Dermis microvascular lymphatic vessel endothelial cell (primary cell): ENCODE measurements at regions not wholly inside any gene's neighbourhood (a gene's known extent, or its start where the extent isn't known, plus 50 kb on each side); places are given as distances from the start of the nearest gene placed in this dataset.

Experiments used
- DNase-seq, 2 donors: peaks; one replicate each; pipeline versions ENCODE4 v3.0.0 to v3.0.0-alpha.2; 2010; ENCODE audit warnings: low read depth in 2 of 2

GRCh38 chr4:144202081-144202480, 61.6 kb upstream of the GYPA start:
- DNase-seq: no peak

DNA sequence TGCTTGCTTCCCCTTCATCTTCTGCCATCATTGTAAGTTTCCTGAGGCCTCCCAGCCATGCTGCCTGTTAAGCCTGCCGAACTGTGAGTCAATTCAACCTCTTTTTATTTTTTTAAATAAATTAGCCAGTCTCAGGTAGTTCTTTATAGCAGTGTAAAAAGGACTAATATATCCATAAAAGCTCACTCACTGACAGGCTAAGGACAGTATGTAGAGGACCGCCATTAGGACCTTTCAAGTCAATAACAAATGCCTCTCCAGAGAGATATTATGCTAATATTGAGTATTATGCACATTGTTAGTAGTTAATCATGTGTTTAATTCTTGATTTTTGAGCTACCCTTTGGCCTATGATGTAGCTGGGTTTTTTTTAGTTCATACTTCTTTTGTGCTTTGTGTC, 62.6 kb upstream of the GYPA start:
- DNase-seq: no peak

GRCh38 chr4:144204431-144204830, 63.9 kb upstream of the GYPA start:
- DNase-seq: no peak

DNA sequence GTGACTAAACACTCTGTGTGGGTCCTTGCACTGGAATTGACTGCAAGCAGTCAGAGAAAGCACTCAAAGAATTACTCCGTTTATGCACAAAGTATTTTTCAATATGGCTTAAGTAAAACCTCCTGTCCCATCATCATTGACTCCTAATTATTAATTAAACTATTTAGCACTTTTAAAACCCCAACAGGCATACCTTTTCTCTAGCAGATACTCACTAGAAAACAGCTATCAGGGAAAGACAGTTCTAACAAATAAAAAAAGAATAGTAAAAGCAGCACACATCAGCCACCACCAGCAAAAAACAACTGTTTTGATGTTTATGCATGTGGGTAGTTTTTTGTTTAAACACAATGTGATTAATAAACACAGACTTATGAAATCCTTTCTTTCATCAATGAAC, 66.2 kb upstream of the GYPA start:
- DNase-seq: no peak

DNA sequence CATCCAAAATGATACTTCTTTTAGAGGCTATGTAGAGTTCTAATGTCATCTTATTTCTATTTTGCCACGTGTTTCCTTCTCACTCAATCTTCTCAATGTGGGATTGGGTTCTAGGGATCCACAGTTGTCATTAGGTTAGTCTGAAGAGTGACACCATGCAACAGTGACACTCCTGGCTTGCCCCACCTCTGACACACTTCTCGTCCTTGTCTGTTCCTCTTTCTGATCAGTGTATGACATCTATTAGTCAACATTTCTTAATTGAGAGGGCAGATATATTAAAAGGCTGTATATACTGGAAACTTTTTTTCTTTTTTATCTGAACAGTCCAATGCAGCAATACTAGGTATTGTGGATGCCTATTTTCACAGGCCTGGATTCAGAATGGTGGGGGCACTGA, 67.6 kb upstream of the GYPA start:
- DNase-seq: no peak

DNA sequence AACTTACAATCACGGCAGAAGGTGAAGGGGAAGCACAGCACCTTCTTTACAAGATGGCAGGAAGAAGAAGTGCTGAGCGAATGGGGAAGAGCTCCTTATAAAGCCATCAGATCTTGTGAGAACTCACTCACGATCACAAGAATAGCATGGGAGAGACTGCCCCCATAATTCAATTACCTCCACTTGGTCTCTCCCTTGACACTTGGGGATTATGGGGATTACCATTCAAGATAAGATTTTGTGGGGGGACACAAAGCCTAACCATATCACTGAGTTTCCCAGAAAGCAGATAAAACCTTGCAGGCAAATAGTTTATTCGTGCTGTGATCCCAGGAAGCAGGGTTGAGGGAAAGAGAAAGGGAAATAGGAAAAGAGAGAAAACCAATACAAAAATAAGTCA, 69.0 kb upstream of the GYPA start:
- no peak for DNase-seq

DNA sequence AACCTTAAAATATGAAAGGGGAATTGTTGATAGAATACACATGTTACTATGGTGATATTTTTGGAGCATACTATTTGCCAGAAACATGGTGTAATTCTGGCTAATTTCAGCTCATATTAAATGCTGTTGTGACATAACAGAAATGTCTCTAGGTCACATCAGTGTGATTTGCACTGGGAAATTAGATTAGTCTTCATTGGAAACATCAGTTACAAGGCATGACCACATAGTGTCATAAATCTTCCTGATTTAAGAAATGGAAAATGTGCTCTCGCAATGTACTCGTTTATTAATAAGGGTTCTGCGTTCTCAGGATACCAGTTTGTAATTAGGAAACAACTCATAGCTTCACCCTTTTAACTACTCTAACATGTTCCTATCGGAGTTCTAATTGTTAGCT, 72.9 kb upstream of the GYPA start:
- no peak for DNase-seq

DNA sequence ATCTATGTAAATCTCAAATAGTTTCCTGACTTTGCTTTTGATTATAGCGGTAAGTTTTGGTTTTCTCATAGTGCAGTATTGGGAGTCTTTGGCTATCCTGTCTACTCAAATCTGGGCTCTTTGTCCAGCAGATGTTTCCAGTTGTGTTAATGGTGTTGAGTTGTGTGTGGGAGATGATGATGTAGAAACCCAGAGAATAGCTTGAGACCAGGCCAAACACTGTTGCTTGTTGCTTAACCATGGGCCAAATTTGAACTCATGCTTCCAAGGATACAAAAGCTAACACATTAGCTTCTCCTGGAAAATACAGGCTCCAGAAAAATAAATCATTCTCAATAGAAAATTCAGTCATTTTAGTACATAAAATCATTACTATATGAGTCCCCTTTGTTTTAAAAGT, 82.6 kb upstream of the GYPA start:
- no peak for DNase-seq

DNA sequence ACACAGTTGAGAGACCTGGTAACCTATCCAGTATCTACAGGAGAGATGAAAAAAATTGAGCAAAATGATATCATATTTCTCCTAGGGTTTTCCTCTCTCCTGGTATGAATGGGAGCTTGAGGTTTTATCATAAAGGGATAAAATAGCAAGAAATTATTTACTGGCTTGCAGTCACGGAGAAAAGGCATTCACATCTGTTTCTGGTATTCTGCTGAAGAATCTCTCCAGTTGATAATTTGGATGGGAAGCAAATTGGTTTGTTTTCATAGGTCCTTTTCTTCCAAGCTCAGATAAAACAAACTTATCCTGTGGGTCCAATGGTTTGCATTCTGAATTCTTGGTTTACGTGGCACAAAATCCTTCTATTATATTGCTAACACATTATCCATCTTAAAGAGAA, 83.1 kb upstream of the GYPA start:
- no peak for DNase-seq

DNA sequence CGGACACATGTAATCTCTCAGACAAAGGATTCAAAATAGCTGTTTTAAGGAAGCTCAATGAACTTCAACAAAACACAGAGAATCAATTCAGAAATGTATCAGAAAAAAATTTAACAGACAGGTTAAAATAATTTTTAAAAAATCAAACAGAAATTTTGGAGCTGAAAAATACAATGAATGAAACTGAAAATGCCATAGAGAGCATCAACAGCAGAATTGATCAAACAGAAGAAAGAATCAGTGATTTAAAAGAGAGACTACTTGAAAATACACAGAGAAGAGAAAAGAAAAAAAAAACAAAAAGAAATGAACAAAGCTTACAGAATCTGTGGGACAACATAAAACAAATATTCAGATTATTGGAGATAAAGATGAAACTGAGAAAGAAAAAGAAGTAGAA, 118.8 kb upstream of the GYPA start:
- no peak for DNase-seq

DNA sequence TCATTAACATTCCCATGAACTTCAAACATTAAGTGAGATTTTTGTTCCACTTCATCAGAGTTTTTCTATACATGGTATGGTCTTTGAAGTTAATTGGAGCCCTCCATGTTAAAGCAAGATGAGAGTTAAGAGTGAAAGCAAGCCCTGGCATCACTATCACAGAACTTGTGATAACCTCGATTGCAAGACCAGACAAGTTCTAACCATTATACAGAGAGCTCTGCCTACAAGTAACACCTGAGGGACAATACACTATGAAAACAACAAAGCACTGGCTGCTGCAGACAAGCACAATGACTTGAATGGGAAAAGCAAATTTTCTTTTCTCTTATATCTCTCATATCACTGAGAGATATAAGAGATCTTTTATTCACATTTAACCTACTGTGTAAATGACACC, 126.6 kb upstream of the GYPA start:
- no peak for DNase-seq

- DNase-seq: no peak
These were observed 140.2 kb upstream of the GYPA start for GRCh38 chr4:144280688-144281087.

- no peak for DNase-seq
These were observed 143.0 kb upstream of the GYPA start for GRCh38 chr4:144283526-144283925.

- DNase-seq: no peak
These were observed 143.5 kb upstream of the GYPA start for GRCh38 chr4:144284026-144284425.

GRCh38 chr4:144288011-144288903, 147.7 kb upstream of the GYPA start:
- DNase-seq: no peak

- no peak for DNase-seq
These were observed 149.3 kb upstream of the GYPA start for GRCh38 chr4:144289667-144290428.

DNA sequence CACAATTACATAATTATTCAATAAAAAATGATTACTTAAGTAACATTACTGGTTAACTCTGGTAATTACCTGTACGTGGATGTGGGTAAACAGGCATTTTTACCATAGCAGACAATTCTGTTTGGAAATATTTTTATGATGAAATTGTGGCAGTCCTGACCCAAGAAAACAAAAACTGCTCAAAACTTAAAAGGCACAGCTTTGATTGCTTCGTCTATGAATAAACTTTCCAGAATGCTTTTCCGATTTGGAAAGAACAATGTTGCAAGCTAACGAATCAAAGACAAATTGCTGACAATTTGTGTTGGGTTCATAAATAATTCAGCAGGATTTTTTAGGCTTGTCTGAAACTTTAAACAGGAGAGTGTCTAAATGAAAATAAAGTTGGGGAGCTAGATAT, 150.6 kb upstream of the GYPA start:
- no peak for DNase-seq

DNA sequence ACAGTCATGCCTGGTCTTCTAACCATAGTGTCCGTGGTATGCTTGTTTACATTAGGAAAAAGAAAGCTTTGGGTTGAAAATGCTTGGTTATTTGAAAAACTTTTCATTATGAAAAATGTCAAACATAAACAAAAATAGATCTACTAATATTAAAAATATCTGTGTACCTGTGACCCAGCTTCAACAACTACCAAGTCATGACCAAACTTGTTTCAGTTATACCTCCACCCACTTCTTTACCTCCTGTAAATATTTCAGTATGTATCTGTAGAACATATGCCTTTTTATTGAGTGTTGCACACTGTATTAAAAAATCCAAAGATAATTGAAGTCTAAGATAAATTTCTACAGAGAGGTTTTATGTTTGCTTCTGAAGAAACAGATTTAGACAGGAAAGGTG, 153.7 kb upstream of the GYPA start:
- DNase-seq: no peak

GRCh38 chr4:144295286-144295995, 154.9 kb upstream of the GYPA start:
- peak in 1 of 2 donors; percentile 25 for DNase-seq

GRCh38 chr4:144296941-144297340, 156.4 kb upstream of the GYPA start:
- no peak for DNase-seq

DNA sequence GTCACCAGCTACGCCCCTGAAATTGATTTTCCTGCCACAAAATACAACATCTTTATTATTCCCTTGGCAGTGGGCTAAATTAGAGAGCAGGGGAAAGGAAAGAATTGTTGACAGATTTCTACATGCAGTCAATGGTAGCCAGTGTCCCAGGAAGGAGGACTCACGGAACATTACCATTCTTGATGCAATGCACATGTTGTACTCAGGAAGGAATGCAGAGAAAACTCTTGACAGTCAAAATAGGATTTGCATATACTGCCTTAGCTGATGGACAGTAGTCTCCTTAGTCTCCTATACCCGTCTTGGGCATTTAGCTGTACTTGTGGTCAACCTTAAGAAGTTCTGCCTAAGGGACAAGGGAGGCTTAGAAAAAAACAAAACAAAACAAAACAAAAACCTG, 158.0 kb upstream of the GYPA start:
- no peak for DNase-seq

GRCh38 chr4:144300616-144301015, 160.1 kb upstream of the GYPA start:
- DNase-seq: no peak
